Keratinocyte (primary cell): ENCODE measurements at regions not wholly inside any gene's neighbourhood (a gene's known extent, or its start where the extent isn't known, plus 50 kb on each side); places are given as distances from the start of the nearest gene placed in this dataset.

Experiments
- CTCF ChIP-seq, 3 experiments: IDR thresholded peaks in 1 of 3; conservative IDR thresholded peaks in 1 of 3; optimal IDR thresholded peaks in 1 of 3; 2 replicates in 2 of 3; 3 replicates in 1 of 3; pipeline versions ENCODE3 to v1.5.1; 2011; ENCODE audit warnings: low read length in 3 of 3, mild to moderate bottlenecking in 3 of 3, moderate library complexity in 2 of 3, control low read depth in 1 of 3, inconsistent platforms in 1 of 3; ENCODE audit not compliant: insufficient read depth in 2 of 3; ENCODE audit errors: extremely low read depth in 1 of 3
- EZH2 ChIP-seq: IDR thresholded peaks from one replicate; pipeline ENCODE4 v1.6.1; 2012; ENCODE audit warnings: inconsistent platforms, mild to moderate bottlenecking, low read length, moderate library complexity

- TF ChIP-seq CTCF (optimal IDR thresholded peaks at IDR 0.05 in 1 of 3, IDR thresholded peaks at IDR 0.05 in 1 of 3, conservative IDR thresholded peaks at IDR 0.05 in 1 of 3; ENCODE audit: extremely low read depth in 1 of 3, insufficient read depth in 2 of 3, low read length in 3 of 3) (no peak), EZH2 (no peak)
Measured at GRCh38 chr9:86599561-86599960, 245.4 kb upstream of the TUT7 start.
